SHP77 (cell line): ENCODE measurements at regions not wholly inside any gene's neighbourhood (a gene's known extent, or its start where the extent isn't known, plus 50 kb on each side); places are given as distances from the start of the nearest gene placed in this dataset.
A peak's percentile ranks its signal among the peaks of the same experiment; 100 is the strongest.
"Not testable (repeated sequence)": the region's sequence is repeated elsewhere in the genome, so short reads cannot be mapped to it uniquely, and the experiment has no call there.

ENCODE experiments used
- DNase-seq, 2 experiments: peaks; one replicate each; lab custom pipeline; 2025; lab: John Stamatoyannopoulos, UW

DNA sequence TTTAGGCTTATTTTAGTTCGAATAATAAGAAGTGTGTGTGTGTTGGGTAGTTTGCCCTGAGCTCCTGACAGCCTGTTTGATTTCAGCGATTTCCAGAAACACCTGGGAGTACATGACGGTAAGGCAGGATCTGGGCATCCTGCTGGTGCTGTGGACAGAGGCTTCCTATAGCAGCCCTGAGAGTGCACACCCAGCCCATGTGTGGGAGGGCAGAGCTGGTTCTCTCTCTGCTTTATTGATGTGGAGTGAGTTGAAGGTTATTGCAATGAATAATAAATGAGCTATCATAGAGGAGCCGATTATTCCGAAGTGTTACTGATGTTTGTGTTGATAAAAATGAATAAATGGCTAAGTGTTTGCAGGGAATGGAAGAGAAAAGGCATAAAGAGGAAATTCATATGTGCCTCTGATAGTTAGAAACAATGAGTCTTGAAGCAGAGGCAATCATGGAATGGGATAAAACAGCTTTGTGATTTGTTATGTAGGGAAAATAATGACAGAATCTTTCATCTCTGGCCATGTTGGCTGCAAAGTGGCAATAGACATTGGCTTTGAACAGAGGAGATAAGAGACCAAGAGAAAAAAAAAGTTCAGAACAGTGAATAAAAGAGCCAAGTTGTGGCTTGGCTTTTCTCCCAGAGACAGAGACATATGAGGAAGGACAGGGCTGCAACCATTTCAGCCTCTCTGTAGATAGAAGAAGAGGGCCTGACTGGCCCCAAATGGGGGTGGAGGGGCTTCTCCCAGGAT lies 166.2 kb upstream of the CHD6 start:
- DNase-seq: no peak

DNA sequence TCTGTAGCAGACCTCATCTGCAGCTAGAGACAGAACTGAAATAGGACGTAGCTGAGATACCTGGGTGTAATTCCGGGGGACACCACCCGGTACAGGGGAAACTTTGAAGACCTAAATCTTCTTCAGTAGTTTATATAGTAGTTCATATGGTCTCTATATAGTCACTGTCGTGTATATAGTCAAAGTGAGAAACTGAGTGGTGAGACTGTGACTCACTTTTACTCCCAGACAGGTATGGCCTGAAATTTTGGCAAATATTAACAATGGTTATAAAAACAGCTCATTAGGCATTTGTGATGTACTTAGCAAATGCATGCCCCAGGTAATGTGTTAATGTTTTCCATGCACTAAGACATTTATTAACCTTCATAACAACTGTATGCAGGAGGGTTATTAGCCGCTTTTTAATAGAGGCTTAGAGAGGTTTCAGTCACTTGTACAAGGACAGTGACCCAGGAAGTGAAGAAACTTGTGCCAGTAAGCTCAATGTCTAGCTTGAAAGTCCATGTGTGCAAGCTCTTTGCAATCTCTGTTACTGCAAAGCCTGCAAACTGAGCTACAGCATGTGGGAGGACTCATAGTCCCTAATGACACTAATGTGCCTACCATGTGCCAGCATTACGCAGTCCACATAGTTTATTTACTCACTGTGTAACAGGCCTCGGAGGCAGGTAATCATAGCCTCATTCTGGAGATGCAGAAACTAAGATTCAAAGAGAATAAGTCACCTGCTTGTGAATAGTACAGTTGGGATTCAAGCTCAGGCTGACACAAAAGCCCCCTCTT lies 165.4 kb upstream of the CHD6 start:
- no peak for DNase-seq

DNA sequence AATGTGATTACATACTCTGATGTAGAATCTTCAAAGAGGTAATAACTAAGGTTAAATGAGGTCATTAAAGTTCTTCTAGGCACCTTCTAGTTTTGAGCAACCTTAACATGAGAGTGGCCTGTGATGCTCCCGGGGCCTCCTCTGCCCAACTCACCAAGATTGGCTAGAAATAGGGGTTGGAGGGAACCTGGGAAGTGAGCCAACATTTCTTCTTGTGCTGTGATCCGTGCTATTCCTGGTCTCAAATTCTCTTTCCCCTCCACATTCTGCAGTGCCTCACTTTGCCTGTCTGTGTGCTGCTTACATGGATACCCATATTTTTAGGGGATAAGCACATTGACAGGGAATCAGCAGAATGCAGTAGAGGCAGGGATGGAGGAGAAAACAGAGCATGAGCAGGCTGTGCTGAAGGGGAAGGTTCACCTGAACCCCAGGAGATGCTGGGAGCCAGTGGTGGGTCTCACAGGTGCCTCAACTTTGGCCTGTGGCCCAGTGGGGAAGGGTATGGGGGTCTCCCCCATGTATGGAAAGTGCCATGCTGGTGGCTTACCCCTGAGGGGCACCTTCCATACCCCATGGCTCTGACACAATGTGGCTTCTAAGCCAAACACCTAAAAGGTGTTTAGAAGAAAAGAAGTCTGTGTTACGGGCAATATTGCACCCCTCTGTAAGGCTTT lies 164.7 kb upstream of the CHD6 start:
- DNase-seq: no peak

DNA sequence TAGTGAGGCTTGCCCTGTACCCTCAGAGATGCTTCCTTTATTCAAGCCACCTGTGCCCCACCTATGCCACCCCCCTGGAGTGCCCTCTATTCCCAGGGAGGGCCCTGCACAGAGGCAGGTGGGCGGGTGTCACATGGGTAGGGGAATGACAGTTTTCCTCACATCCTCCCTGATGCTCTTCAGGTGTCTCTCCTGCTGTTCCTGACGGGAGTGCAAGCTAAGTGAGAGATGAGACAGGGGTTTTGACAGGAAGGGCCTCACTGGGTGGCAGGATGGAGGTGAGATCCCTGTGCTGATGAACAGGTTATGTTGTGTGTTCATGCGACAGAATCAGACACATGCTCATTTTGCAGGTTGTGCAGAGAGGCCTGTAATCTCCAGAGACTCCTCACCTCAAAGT lies 164.1 kb upstream of the CHD6 start:
- no peak for DNase-seq

DNA sequence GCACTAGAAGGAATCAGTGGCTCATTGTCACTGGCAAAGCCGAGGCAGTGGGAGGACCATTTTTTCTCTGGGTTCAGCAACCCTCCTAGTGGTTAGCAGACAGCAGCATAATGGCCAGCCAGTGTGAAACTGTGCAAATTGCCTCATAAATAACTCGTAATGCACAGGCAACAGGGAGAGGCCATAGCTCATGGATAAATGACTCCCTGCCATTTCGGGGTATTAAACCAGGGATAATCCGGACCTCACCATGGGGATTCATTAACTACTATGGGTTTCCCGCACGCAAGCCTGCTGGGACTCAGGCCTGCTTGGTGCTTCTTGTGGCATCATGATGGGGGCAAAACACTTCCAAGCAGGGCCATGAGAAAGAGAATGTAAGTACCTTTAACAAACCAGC lies 158.2 kb upstream of the CHD6 start:
- DNase-seq: no peak

DNA sequence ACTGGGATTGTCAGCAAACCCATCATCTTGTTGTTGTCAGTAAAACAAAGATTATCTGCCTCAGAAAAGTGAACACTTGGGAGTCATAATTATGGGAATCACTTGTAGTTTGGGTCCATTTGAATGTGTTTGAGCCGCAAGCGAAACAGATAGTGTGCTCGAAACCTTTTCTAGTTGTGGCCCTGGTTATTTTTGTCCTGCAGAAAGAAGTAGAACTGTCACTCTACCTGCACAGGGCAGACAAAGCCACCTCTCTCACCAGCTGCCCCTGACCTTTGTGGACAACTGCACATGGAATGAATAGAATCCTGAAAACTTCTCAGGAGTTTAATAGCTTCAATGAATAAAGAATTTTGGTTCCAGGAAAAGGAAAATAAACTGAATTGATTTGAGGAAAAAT lies 156.1 kb upstream of the CHD6 start:
- DNase-seq: no peak

DNA sequence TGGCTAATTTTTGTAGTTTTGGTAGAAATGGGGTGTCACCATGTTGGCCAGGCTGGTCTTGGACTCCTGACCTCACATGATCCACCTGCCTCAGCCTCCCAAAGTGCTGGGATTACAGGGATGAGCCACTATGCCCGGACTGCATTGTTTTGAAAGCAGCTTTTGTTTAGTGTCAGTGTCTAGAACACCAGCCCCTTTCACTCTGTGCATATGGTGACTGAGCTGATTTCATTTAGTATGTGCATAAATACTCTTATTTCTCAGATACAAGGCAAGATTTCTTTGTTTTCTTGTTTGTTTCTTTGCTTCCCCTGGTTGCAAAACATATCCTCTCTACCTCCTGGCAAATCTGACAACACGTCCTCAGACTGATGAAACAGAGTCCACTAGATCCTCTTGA lies 152.8 kb upstream of the CHD6 start:
- DNase-seq: no peak

DNA sequence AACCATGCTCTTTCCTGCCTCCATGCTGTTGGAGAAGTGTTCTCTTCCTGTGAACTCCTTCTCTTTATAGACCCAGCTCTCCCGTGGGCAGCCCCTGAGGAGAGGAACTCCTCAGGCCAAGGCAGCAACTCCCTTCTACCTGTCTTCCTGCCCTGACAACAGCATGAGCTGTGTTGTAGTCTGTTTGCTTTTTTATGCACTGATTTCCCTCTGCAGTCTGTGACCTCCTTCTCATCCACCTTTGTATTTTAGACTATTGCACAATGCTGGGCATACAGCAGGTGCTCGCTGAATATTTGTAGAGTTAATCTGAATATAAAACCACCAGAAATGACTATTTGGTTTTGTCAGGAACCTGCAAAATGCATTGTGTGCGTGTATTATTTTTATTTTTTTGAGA lies 152.2 kb upstream of the CHD6 start:
- DNase-seq: no peak

DNA sequence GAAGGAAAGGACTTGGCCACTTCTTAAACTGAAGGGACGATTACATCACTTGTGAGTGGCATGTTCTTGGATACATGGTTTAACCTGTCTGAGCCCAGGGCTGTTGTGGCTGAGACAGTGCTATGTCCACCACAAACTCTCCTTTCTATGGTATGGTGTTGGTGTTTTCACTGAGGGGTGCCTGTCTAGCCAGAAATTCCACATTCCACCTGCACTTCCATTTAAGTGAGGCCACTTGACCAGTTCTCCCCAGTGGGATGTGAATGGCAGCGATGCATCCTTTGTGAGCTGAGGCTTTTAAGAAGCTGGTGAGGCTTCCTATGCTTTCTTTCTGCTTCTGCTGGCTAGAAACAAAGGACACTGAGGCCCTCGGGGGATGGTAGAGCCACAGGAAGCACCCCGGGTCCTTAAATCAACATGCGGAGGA lies 151.4 kb upstream of the CHD6 start:
- DNase-seq: no peak

DNA sequence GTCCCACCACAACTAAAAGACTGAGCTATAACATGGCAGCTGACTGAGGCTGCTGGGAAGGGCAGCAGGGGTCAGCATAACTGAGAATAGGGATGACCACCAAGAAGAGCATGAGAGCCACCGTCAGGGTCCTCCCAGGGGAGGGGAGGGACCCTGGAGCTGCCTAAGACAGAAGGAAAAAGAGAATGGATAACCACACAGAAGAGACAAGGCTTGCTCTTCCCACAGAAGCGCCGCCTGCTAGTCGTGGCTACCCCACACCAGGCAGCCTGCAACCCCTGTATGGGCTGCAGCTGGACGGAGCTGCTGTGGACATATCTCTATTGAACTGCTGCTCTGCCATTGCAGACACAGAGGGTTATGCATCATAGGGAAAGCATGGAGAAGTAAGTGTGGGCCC lies 132.0 kb upstream of the CHD6 start:
- no peak for DNase-seq

DNA sequence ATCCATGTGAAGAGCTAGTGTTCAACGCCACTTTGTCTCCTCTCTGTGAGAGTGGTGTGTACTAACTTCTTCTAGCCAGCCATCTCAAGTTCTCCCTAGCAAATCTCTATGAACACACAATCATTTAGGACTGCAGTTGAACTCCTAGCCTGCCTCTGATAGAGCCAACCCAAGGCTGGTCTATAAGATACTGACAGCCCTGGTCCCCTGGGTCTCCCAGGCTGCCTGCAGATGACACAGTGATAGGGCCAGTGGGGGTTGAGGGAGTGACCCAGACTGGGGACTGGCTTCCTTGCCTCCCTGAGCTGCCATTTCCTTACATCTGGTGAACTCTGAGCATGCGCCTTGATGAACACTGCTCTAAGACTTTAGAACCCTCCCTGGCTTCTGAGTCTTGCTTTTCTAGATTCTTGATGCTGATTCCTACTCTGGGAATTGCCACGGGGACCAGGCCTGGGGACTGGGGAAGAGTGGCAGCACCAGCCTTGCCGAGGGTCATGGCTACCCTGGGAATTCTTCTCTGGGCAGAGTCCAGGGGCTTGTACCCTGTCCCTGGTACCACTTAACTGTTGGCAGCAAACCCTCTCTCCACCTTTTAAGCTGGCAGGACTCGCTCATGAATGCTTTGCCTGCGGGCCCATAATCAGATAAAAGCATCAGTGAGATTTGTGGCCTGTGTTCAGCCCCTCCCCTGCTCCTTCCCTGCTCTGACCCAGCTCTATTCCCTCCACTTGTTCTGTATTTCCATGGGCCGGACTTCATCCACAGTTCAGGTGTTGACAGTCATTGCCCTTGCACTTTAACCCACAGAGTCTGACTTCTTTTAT lies 130.8 kb upstream of the CHD6 start:
- DNase-seq: no peak

DNA sequence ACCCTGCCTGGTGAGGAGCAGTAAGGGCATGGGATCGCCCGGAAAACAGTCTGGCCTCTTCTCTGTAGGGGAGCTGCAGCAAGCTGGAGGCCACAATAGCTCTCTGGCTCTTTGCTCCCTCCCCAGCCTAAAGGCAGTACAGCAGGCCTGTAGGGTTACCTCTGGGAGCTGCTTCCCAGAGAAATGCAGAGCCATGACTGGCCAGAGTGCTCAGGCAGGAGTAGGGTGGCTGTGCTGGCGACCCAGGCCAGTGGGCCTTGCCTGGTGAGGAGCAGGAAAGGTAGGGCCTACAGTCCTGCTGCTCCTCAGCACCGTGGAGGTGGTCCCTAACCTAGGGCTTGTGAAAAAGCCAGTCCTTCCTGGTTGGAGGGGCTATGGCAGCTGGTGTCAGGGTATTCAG lies 129.9 kb upstream of the CHD6 start:
- DNase-seq: no peak

DNA sequence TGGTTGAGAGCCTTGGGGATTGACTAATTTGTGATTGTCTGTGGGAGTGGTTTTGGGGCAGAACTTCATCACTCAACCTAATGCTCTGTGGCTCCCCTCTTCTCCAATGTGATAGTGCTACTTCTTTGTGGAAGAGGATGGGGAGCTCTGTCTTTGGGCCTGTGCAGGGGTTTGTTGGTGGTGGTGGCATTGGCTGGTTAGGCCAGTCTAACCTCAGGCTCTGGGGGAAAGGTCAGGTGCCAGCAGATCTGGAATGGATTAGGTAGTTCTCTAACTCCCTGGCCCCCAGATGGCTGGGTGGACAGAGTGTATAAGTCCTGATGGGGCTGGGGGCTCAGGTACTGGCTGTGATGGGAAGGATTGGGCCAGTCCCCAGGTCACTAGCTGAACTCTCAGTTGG lies 129.0 kb upstream of the CHD6 start:
- no peak for DNase-seq

DNA sequence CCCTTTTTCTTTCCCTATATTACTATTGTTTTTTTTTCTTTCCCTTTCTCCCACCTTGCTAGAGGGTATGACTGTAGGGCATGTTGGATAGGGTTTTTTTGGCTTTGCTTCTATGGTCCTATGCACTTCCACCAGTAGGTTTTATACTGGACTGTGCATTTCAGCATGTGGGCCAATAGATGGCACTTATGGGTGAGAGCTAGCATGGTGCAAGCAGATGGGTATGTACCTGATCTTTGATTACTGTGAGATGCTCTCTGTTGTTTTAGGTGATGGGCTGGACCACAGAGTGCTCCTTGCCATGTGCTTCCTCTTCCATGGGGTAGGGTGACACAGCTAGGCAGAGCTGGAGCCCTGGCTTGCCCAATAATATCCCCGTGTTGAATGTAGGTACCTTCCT lies 128.5 kb upstream of the CHD6 start:
- no peak for DNase-seq

DNA sequence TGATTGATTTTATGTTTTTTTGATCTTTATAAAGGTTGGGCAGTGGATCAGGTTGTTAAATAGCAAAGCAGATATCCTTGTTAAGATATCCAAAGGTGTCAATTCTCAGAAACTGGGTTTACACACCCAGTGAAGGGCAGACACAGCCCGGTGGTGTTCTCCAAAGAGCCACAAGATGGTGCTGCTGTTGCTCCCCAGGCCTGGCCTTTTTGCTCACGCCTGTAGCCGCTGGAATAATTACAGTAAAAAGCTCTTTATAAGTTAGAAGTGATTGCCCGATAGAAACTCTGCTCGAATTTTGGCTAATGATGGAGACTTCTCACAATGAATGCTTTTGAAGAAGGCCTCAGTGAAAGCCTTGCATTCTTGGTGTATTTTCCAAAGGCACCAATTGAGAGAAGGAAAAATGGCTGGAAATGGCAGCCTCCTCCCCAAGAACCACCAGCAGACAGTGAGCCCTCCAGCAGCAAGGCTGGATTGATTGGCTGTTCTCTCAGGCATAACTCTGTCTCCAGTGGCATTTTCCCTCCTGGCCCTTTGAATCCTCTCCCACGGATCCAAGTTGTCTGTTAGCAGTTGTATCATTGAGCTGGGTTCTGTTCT lies 120.5 kb upstream of the CHD6 start:
- peak; percentile 37 to 60 for DNase-seq

DNA sequence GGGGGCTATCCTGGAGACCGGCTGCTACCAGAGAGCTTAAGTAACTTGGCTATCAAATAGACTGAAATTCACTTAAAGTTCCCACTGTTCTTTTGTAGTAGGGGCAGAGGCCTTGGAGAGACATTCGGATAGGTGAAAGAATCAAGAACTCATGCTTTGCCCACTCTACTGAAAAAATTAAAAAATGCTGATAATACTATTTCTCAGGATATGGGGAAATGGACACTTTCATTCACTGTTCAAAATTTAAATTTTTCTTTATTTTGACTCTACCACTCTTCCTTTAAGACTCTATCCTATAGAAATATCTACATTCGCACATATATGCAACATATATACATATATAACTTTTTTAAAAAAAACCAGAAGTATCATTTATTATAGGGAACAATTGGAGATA lies 117.8 kb upstream of the CHD6 start:
- DNase-seq: no peak

DNA sequence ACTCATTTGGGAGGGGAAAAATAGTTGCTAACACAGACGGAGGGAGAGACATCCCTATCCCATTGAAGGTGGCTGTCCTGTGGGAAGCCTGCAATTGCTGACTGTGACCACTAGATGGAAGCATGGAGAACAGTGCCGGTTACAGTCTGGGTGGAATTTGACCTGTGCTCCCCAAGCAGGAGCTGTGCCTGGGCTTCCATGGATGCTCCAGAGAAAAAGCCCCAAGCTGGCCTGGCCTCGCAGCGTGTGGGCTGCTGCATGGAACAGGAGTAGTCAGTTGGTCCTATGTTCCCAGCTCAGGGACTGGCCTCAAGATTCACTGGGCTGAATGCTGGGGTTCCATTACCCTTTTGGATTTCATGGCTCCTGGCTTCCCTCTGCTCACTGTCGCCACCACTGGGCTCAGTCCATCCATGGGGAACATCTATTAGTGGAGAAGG lies 116.3 kb upstream of the CHD6 start:
- DNase-seq: peak; percentile 10 to 42

DNA sequence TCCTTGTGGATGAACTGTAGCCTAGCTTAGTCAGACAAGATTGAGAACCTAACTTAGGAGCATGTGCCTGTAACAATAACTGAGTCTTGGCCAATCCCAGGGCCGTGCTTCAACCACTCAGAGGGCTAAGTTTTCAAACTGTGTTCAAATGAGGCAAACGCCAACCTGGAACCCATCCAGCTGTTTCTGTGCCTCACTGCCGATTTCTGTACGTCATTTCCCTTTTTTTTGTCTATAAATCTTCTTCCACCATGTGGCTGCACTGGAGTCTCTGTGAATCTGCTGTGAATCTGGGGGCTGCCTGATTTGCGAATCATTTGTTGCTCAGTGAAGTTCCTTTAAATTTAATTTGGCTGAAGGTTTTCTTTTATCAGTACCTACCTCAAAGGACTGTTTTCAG lies 115.0 kb upstream of the CHD6 start:
- DNase-seq: no peak

DNA sequence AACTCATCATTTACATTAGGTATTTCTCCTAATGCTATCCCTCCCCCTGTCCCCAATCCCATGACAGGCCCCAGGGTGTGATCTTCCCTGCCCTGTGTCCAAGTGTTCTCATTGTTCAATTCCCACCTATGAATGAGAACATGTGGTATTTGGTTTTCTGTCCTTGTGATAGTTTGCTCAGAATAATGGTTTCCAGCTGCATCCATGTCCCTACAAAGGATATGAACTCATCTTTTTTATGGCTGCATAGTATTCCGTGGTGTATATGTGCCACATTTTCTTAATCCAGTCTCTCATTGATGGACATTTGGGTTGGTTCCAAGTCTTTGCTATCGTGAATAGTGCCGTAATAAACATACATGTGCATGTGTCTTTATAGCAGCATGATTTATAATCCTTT lies 113.0 kb upstream of the CHD6 start:
- DNase-seq: not testable (repeated sequence)

DNA sequence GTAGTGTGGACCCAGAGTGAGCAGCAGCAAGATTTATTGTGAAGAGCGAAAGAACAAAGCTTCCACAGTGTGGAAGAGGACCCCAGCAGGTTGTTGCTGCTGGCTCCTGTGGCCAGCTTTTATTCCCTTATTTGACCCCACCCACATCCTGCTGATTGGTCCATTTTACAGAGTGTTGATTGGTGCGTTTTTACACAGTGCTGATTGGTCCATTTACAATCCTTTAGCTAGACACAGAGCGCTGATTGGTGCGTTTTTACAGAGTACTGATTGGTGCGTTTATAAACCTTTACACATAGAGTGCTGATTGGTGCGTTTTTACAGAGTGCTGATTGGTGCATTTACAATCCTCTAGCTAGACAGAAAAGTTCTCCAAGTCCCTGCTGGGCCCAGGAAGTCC lies 109.5 kb upstream of the CHD6 start:
- DNase-seq: not testable (repeated sequence)

DNA sequence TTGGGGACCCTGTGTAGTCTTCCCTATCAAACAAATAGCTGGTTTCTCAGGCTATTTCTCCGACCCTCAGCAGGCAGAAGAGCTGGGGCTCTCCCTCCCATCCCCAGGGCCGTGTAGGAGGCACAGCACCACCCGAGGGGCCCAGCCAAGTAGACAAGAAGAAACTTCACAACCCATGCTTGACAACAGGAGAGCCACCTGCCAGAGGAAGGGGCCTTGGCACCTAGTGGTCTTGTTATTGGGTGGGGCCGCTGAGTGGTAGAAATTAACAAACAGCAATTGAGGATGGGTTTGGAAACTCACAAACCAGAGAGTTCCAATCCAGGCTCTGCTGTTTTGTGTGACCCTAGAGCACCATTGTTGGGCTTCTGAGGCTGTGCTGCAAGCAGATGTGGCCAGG lies 108.5 kb upstream of the CHD6 start:
- no peak for DNase-seq

DNA sequence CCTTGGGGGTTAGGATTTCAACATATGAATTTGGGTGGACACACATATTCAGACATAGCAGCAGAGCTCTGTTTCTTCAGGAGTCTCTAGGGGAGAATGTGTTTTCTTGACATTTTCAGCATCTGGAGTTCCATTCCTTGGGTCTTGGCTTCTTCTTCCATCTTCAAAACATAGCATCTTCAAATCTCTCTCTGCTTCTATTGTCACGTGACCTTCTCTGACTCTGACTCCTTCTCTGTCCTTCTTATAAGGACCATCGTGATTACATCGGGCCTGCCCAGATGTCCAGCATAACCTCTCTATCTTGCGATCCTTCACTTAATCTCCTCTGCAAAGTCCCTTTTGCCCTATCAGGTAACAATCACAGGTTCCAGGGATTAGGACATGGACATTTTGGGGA lies 101.0 kb upstream of the CHD6 start:
- no peak for DNase-seq
